Stimulated activated CD4-positive, alpha-beta T cell treated with anti-CD3 and anti-CD28 coated beads, Interleukin-4, amount 100 ng/mL, for 24 hours (primary cell): ENCODE measurements at regions not wholly inside any gene's neighbourhood (a gene's known extent, or its start where the extent isn't known, plus 50 kb on each side); places are given as distances from the start of the nearest gene placed in this dataset.
"Not testable (repeated sequence)": the region's sequence is repeated elsewhere in the genome, so short reads cannot be mapped to it uniquely, and the experiment has no call there.

ENCODE experiments used
- DNase-seq: peaks from one replicate; pipeline ENCODE4 v3.0.0-alpha.2; 2020

- peak; percentile 61 for DNase-seq
These were observed 88.4 kb downstream of the HFE start for GRCh38 chr6:26175428-26176181.

GRCh38 chr6:26179675-26180074 lies 92.4 kb downstream of the HFE start:
- DNase-seq, result no peak

GRCh38 chr6:26180346-26180745 lies 93.1 kb downstream of the HFE start:
- DNase-seq, result no peak

GRCh38 chr6:26183237-26183580 lies 96.0 kb downstream of the HFE start:
- DNase-seq, result no peak

- DNase-seq, result peak; percentile 58
These were observed 96.5 kb downstream of the HFE start for GRCh38 chr6:26183581-26184366.

- no peak for DNase-seq
These were observed 97.2 kb downstream of the HFE start for GRCh38 chr6:26184367-26184891.

GRCh38 chr6:26185004-26185403 lies 97.8 kb downstream of the HFE start:
- DNase-seq, result no peak

- DNase-seq, result no peak
These were observed 98.6 kb downstream of the HFE start for GRCh38 chr6:26185802-26186201.

- DNase-seq, result no peak
These were observed 99.4 kb downstream of the HFE start for GRCh38 chr6:26186652-26187051.

- DNase-seq, result no peak
These were observed 100.1 kb downstream of the HFE start for GRCh38 chr6:26187292-26187691.

- DNase-seq, result peak; percentile 27
These were observed 100.9 kb downstream of the HFE start for GRCh38 chr6:26187981-26188635.

GRCh38 chr6:26191512-26191911 lies 104.3 kb downstream of the HFE start:
- not testable (repeated sequence) for DNase-seq

GRCh38 chr6:26193467-26194328 lies 106.5 kb downstream of the HFE start:
- no peak for DNase-seq

GRCh38 chr6:26194329-26194701 lies 107.1 kb downstream of the HFE start:
- DNase-seq, result no peak

- no peak for DNase-seq
These were observed 107.7 kb downstream of the HFE start for GRCh38 chr6:26194816-26195375.

- DNase-seq, result peak; percentile 84
These were observed 108.2 kb downstream of the HFE start for GRCh38 chr6:26195376-26195923.

GRCh38 chr6:26195924-26196845 lies 109.0 kb downstream of the HFE start:
- DNase-seq, result peak; percentile 32

- DNase-seq, result peak; percentile 82
These were observed 109.8 kb downstream of the HFE start for GRCh38 chr6:26196846-26197635.

GRCh38 chr6:26197636-26197932 lies 110.4 kb downstream of the HFE start:
- no peak for DNase-seq
